T-cell (primary cell): ENCODE measurements at regions not wholly inside any gene's neighbourhood (a gene's known extent, or its start where the extent isn't known, plus 50 kb on each side); places are given as distances from the start of the nearest gene placed in this dataset.

Experiments used
- ATAC-seq, 4 experiments: fragments of 200-7000 bp in 3 of 4; fragments of 150-1000 bp in 1 of 4; cut with Tn5 transposase; replicated peaks in 1 of 4; 1 replicate in 3 of 4; 2 replicates in 1 of 4; pipeline ENCODE4 v1.10.0; 2021; ENCODE audit warnings: moderate library complexity in 3 of 4, mild to moderate bottlenecking in 2 of 4, moderate number of reproducible peaks in 1 of 4
- CTCF ChIA-PET, 2 donors: fragments of 300-600 bp; sonication (Branson Sonifier 250); formaldehyde crosslinking; loops; one replicate each; lab custom pipeline; 2022; ENCODE audit warnings: antibody characterized with exemption in 2 of 2; lab: Charles Lee
- POLR2A ChIA-PET, 2 donors: fragments of 300-600 bp; sonication (Branson Sonifier 250); formaldehyde crosslinking; loops; one replicate each; lab custom pipeline; 2022; ENCODE audit warnings: antibody characterized with exemption in 2 of 2; lab: Charles Lee
- DNase-seq, 35 experiments: peaks; one replicate each; pipeline versions ENCODE4 v3.0.0 to v3.0.0-alpha.2; 2013 to 2023
- H3K27ac ChIP-seq: one replicate; pipeline ENCODE4 v1.5.1; 2013; ENCODE audit warnings: low read length
- H3K27me3 ChIP-seq, 2 experiments: replicated peaks in 1 of 2; 1 replicate in 1 of 2; 2 replicates in 1 of 2; pipeline versions ENCODE4 v1.6.1 to v1.7.0; 2013; ENCODE audit warnings: low read length in 1 of 2, mixed read lengths in 1 of 2; ENCODE audit not compliant: control insufficient read depth in 2 of 2, insufficient read depth in 2 of 2; ENCODE audit errors: extremely low read depth in 1 of 2
- H3K36me3 ChIP-seq, 2 donors: 1 replicate in 1 of 2; 2 replicates in 1 of 2; pipeline versions ENCODE4 v1.6.1 to v1.7.0; 2013; ENCODE audit warnings: low read length in 1 of 2; ENCODE audit not compliant: control insufficient read depth in 2 of 2, insufficient read depth in 1 of 2; ENCODE audit errors: extremely low read depth in 1 of 2
- H3K4me1 ChIP-seq, 2 experiments: 1 replicate in 1 of 2; 2 replicates in 1 of 2; pipeline versions ENCODE4 v1.6.1 to v1.7.0; 2013; ENCODE audit warnings: low read length in 2 of 2, mixed read lengths in 1 of 2; ENCODE audit not compliant: insufficient read depth in 2 of 2, control insufficient read depth in 1 of 2; ENCODE audit errors: extremely low read depth in 1 of 2
- H3K4me3 ChIP-seq, 2 donors: 1 replicate in 1 of 2; 2 replicates in 1 of 2; pipeline versions ENCODE4 v1.5.1 to v1.7.0; 2013; ENCODE audit warnings: mild to moderate bottlenecking in 2 of 2, low read length in 1 of 2, moderate library complexity in 1 of 2; ENCODE audit not compliant: control insufficient read depth in 1 of 2; ENCODE audit errors: extremely low read depth in 1 of 2
- H3K9me3 ChIP-seq: 2 replicates; pipeline ENCODE4 v1.7.0; 2013
- H3K27ac Mint-ChIP-seq, 2 donors: one replicate each; pipeline ENCODE4 v1.8.0; 2020 to 2021; ENCODE audit warnings: mild to moderate bottlenecking in 2 of 2, mixed read lengths in 2 of 2
- H3K27me3 Mint-ChIP-seq, 2 donors: one replicate each; pipeline ENCODE4 v1.8.0; 2021 to 2022; ENCODE audit warnings: mixed read lengths in 2 of 2
- H3K36me3 Mint-ChIP-seq: one replicate; pipeline ENCODE4 v1.8.0; 2021; ENCODE audit warnings: mixed read lengths
- H3K4me1 Mint-ChIP-seq, 3 donors: one replicate each; pipeline ENCODE4 v1.8.0; 2020 to 2022; ENCODE audit warnings: mixed read lengths in 3 of 3, mild to moderate bottlenecking in 1 of 3
- H3K4me3 Mint-ChIP-seq, 3 donors: one replicate each; pipeline ENCODE4 v1.8.0; 2020 to 2022; ENCODE audit warnings: mild to moderate bottlenecking in 3 of 3, mixed read lengths in 3 of 3, moderate library complexity in 3 of 3
- H3K9me3 Mint-ChIP-seq, 3 donors: one replicate each; pipeline ENCODE4 v1.8.0; 2020 to 2022; ENCODE audit warnings: mixed read lengths in 3 of 3
- WGBS: methylation state at CpG from one replicate; pipeline ENCODE4 v1.1.5; 2013; ENCODE audit warnings: missing lambda C conversion rate; ENCODE audit not compliant: insufficient coverage; 5-methylcytosine and 5-hydroxymethylcytosine counted together

GRCh38 chr2:60262178-60262577 lies 291.3 kb downstream of the BCL11A start:
- Histone ChIP-seq H3K27me3 (peaks cover 0 to 2% of the 10 kb centered on the region in 2 experiments), H3K36me3 (no peaks in the 10 kb centered on the region), H3K9me3 (no peaks in the 10 kb centered on the region), H3K4me3 (peak overlapping the region in 1 of 2 donors; percentile 19), H3K4me1 (peaks cover 10 to 18% of the 10 kb centered on the region in 2 experiments), H3K27ac (no peak overlapping the region)
- H3K9me3 Mint-ChIP-seq: peaks cover 0 to 4% (median 0%) of the 10 kb centered on the region in 3 donors
- WGBS: 71% methylated on average over 2 of the region's 7 CpGs
- H3K27me3 Mint-ChIP-seq: peaks cover 0 to 7% of the 10 kb centered on the region in 2 donors
- peaks cover 0 to 8% (median 0%) of the 10 kb centered on the region in 3 donors for H3K4me1 Mint-ChIP-seq
- CTCF ChIA-PET: no interaction called here
- ATAC-seq (no peak), DNase-seq (no peak)
- H3K27ac Mint-ChIP-seq: no peak overlapping the region
- no peaks in the 10 kb centered on the region for H3K36me3 Mint-ChIP-seq
- POLR2A ChIA-PET: no interaction called here
- H3K4me3 Mint-ChIP-seq: no peak overlapping the region

- H3K4me3 ChIP-seq: no peak overlapping the region
- ChIA-PET POLR2A (no interaction called here), CTCF (no interaction called here)
- no peaks in the 10 kb centered on the region for H3K9me3 ChIP-seq
- no peaks in the 10 kb centered on the region for H3K27me3 ChIP-seq
- H3K27me3 Mint-ChIP-seq: peaks cover 0 to 7% of the 10 kb centered on the region in 2 donors
- H3K9me3 Mint-ChIP-seq: peaks cover 0 to 4% (median 0%) of the 10 kb centered on the region in 3 donors
- H3K36me3 ChIP-seq: no peaks in the 10 kb centered on the region
- no peak overlapping the region for H3K27ac ChIP-seq
- ATAC-seq (no peak), DNase-seq (no peak)
- H3K36me3 Mint-ChIP-seq: no peaks in the 10 kb centered on the region
- 78% methylated on average over 10 of the region's 13 CpGs for WGBS
- H3K4me1 ChIP-seq: peaks cover 10 to 18% of the 10 kb centered on the region in 2 experiments
- H3K4me1 Mint-ChIP-seq: peaks cover 0 to 8% (median 0%) of the 10 kb centered on the region in 3 donors
- H3K27ac Mint-ChIP-seq: no peak overlapping the region
- no peak overlapping the region for H3K4me3 Mint-ChIP-seq
Observed at GRCh38 chr2:60260639-60261296, 292.7 kb downstream of the BCL11A start.

GRCh38 chr2:60259781-60260180 lies 293.7 kb downstream of the BCL11A start:
- no peaks in the 10 kb centered on the region for H3K36me3 ChIP-seq
- no peaks in the 10 kb centered on the region for H3K9me3 Mint-ChIP-seq
- no peak overlapping the region for H3K27ac Mint-ChIP-seq
- ATAC-seq (no peak), DNase-seq (no peak)
- no peak overlapping the region for H3K4me3 ChIP-seq
- H3K36me3 Mint-ChIP-seq: no peaks in the 10 kb centered on the region
- H3K4me3 Mint-ChIP-seq: no peak overlapping the region
- H3K27ac ChIP-seq: no peak overlapping the region
- peaks cover 0 to 4% (median 0%) of the 10 kb centered on the region in 3 donors for H3K4me1 Mint-ChIP-seq
- no CpG with 5 or more reads among the region's 1 CpG for WGBS
- peaks cover 0 to 3% of the 10 kb centered on the region in 2 donors for H3K27me3 Mint-ChIP-seq
- peaks cover 10 to 15% of the 10 kb centered on the region in 2 experiments for H3K4me1 ChIP-seq
- H3K9me3 ChIP-seq: no peaks in the 10 kb centered on the region
- no peaks in the 10 kb centered on the region for H3K27me3 ChIP-seq
- POLR2A ChIA-PET: no interaction called here
- CTCF ChIA-PET: no interaction called here

- no peak overlapping the region for H3K27ac ChIP-seq
- DNase-seq: no peak
- H3K27me3 ChIP-seq: no peaks in the 10 kb centered on the region
- no peak for ATAC-seq
- H3K4me3 ChIP-seq: no peak overlapping the region
- Mint-ChIP-seq H3K27me3 (no peaks in the 10 kb centered on the region), H3K4me3 (no peak overlapping the region), H3K36me3 (no peaks in the 10 kb centered on the region), H3K27ac (no peak overlapping the region), H3K9me3 (no peaks in the 10 kb centered on the region), H3K4me1 (no peaks in the 10 kb centered on the region)
- no peaks in the 10 kb centered on the region for H3K9me3 ChIP-seq
- ChIA-PET CTCF (no interaction called here), POLR2A (no interaction called here)
- WGBS: 92% methylated on average over 5 of the region's 6 CpGs
- no peaks in the 10 kb centered on the region for H3K4me1 ChIP-seq
- H3K36me3 ChIP-seq: no peaks in the 10 kb centered on the region
Observed at GRCh38 chr2:60252581-60253150, 300.8 kb downstream of the BCL11A start.

GRCh38 chr2:60251247-60251646 lies 302.2 kb downstream of the BCL11A start:
- CTCF ChIA-PET: no interaction called here
- no peaks in the 10 kb centered on the region for H3K36me3 Mint-ChIP-seq

GRCh38 chr2:60249879-60250278 lies 303.6 kb downstream of the BCL11A start:
- H3K27ac ChIP-seq: no peak overlapping the region
- no peaks in the 10 kb centered on the region for H3K9me3 ChIP-seq
- Mint-ChIP-seq H3K27me3 (peaks cover 0 to 3% of the 10 kb centered on the region in 2 donors), H3K4me1 (no peaks in the 10 kb centered on the region), H3K36me3 (no peaks in the 10 kb centered on the region), H3K4me3 (no peak overlapping the region), H3K9me3 (no peaks in the 10 kb centered on the region), H3K27ac (no peak overlapping the region)
- POLR2A ChIA-PET: no interaction called here
- DNase-seq: no peak
- ATAC-seq: no peak
- H3K4me1 ChIP-seq: no peaks in the 10 kb centered on the region
- CTCF ChIA-PET: no interaction called here
- H3K36me3 ChIP-seq: no peaks in the 10 kb centered on the region
- H3K27me3 ChIP-seq: no peaks in the 10 kb centered on the region
- H3K4me3 ChIP-seq: no peak overlapping the region
- 89% methylated on average over 3 of the region's 5 CpGs for WGBS

More at GRCh38 chr2:60251247-60251646, 302.2 kb downstream of the BCL11A start:
- H3K27ac Mint-ChIP-seq: no peak overlapping the region
- no peak for DNase-seq
- Histone ChIP-seq H3K27ac (no peak overlapping the region), H3K9me3 (no peaks in the 10 kb centered on the region), H3K27me3 (no peaks in the 10 kb centered on the region), H3K4me1 (no peaks in the 10 kb centered on the region), H3K4me3 (no peak overlapping the region), H3K36me3 (no peaks in the 10 kb centered on the region)
- H3K9me3 Mint-ChIP-seq: no peaks in the 10 kb centered on the region
- no peaks in the 10 kb centered on the region for H3K4me1 Mint-ChIP-seq
- ATAC-seq: no peak
- H3K4me3 Mint-ChIP-seq: no peak overlapping the region
- no peaks in the 10 kb centered on the region for H3K27me3 Mint-ChIP-seq
- POLR2A ChIA-PET: interaction anchor here in 1 of 2 donors (0.6 kb wide), 1 partner anchor 42 kb away, joined by 3 read pairs; no protein-coding TSS in a partner anchor
